Suppressor macrophage (primary cell): ENCODE measurements at regions not wholly inside any gene's neighbourhood (a gene's known extent, or its start where the extent isn't known, plus 50 kb on each side); places are given as distances from the start of the nearest gene placed in this dataset.

Experiments
- DNase-seq, 4 experiments: peaks; one replicate each; pipeline ENCODE4 v3.0.0-alpha.2; 2020 to 2022

DNA sequence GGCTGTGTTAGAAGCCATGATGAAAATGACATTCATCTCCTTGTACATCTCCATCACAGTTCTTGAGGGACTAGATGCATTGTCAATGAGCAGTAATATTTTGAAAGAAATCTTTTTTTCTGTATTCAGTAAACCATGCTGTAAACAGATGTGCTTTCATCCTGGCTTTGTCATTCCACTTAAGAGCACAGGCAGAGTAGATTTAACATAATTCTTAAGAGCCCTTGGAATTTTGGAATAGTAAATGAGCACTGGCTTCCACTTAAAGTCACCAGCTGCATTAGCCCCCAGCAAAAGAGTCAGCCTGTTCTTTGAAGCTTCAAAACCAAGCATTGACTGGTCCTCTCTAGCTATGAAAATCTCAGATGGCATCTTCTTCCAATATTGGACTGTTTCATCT is 197.8 kb upstream of the HDDC2 start:
- DNase-seq = no peak

DNA sequence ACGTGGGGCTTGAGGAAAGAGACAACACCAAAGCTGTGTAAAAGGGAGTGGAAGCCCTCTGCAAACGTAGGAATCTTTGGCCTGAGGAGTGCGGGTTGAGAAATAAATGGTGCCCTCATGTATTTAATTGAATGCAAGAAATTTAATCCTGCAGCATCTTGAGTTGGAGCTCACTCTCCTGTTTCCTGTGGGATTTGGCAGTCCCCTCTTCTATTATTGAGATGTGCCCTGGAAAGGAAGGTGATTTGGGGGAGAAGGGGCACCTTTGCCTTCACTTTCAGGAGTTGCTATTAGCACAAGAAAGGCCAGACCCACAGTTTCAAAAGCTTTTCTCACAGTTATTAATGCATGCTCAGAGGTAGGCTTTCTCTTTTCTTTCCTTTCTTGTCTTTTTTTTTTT is 201.4 kb upstream of the HDDC2 start:
- no peak for DNase-seq

DNA sequence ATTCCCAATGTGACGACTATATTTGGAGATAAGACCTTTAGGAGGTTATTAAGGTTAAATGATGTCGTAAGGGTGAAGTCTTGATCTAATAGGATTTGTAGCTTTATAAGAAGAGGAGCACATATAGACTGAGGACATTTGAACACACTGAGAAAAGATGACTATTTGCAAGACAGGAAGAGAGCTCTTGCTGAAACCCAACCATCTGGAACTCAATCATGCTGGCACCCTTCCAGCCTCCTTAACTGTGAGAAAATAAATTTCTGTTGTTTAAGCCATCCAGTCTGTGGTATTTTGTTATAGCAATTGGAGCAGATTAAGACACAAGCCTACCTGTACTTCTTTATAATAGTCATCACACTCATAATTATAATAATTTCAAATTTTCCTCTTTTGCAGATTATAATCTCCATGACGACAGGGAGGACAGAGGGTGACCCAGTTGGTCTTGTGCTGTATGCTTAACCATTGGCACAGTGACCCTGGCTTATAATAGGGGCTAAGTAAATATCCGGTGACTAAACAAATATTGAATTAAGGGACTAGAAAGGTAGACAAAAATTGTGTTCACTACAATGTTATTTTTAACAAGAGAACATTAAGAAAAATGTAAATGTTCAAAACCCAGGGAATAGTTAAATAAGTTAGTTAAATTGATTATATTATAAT is 206.4 kb upstream of the HDDC2 start:
- no peak for DNase-seq

DNA sequence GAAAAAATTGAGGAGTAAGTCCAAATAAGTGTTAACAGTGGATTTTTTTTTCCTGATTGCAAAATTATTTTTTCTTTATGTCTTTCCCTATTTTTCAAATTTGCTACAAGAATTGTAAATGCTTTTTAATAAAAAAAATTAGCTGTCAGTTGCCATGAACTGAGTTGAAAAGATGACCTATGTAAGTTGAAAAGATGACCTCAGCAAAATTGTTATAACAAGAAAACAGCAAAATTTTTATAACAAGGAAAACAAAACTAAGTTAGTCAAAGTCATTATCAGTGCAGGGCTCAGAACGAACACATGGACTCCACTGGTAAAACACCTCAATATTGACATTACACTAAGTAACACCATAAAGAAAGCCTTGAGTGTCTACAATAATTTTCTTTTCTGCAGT is 207.0 kb upstream of the HDDC2 start:
- DNase-seq = no peak

DNA sequence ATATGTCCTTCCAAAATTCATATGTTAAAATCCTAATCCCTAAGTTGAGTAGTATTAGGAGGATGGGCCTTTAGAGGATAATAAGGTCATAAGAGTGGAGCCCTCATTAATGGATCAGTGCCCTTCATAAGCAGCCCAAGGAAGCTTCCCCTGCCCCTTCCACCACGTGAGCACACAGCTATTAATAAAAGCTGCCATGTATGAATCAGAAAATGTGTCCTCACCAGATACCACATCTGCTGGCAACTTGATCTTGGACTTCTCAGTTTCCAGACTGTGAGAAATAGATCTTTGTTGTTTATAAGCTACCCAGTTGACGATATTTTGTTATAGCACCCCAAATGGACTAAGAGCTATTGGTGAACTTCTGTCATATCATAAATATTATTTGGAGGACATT is 207.7 kb upstream of the HDDC2 start:
- no peak for DNase-seq

DNA sequence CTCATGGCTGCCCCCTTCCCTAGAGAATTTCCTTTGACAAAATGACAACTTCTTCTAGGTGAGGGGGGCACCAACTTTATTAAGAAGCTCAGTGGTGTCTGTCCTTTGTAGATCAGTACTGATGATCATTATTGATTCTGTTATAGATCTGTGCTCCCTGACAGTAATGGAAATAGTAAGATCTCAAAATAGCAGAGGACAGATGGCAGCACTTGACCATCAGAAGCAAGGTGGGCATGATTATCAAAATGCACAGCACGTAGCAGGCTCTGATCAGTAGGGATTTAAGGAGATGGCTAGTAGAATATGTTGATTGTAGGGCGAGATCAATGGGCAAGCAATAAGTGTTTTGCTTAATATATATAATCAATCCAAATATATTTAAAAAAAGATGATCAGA is 208.6 kb upstream of the HDDC2 start:
- DNase-seq = no peak

DNA sequence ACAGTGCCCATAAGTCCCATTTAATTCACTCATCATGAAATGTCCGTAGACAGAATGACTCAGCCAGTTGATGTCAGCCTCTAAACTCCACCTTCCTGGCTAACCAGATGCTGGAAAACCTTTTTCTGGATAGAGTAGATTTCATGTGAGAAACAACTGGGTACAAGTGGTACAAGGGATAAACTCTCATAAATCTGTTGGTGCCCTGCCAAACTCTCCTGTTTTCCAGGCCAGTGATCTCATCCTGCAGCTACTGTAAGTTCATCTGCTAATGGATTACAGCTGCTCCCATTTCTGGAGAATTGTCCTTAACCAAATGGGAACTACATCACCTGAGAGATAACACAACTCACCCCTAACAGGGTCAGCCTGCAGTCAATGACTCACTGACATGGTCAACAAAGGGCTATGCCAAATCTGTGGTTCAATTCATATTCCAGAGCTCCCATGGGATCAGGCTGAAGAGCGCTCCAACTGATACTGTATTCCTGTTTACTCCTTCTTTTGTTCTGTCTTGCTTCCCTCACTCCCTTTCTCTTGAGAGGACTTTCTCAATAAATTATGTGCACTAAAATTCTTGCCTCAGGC is 210.1 kb upstream of the HDDC2 start:
- no peak for DNase-seq

DNA sequence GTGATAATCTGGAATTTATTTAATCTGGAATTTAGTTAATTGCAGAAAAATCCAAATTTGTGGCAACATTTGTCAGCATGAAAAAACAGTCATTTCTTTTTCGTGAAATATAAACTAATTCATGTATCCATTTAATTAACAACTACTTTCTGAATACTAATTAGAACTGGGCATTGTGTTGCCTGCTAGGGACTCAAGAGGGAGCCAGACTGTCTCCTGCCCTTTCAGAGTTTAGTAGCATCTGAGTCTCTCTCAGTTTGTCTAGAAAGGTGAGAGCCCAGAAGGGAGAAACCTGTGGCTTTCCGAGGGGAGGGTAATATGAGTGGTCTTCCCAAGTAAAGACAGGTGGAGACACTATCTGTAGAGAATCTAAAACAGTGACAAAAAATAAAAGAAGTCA is 210.9 kb upstream of the HDDC2 start:
- no peak for DNase-seq

DNA sequence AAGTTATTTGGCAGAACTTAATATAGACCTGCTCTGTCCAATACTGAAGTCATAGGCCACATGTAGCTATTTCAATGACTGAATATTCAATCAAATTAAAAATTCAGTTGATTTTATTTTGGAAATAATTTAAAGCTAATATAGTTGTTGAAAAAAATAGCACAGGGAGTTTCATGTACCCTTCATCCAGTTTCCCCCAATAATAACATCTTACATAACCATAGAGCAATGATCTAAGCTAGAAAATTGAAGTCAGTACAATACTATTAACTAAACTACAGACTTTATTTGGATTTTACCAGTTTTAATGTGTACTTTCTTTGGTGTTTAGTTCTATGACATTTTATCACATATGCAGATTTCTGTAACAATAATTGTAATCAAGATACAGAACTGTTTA is 212.2 kb upstream of the HDDC2 start:
- no peak for DNase-seq

DNA sequence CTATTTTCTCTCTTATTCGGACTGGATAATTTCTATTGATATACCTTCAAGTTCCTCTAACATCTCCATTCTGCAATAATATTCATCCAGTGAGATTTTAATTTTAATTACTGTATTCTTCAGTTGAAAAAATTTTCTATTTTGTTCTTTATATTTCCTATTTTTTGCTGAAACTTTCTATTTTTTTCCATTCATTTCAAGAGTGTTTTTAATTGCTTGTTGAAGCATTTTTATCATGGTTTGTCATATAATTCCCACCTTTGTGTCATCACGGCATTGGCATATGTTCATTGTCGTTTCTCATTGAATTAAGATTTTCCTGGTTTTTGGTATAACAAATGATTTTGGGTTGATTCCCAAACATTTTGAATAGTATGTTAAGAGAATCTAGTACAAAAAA is 214.9 kb upstream of the HDDC2 start:
- no peak for DNase-seq

DNA sequence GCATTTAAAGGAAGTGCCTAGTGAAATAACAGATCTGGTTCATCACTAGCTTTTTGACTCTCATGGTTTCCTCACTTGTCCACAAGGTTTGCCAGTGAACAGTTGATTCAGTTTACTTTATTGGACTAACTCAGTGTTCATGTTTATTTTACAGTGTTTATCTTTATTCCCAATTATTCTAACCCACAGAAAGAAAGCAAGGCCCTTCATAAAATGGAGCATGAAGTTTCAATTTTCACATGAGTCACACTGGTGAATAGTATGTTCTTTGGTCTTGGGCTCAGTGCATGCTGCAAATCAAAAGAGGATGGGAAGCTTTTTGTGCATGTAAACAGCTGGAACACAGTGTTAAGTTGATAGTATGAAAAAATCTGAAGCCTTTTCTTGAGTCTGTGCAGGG is 217.6 kb upstream of the HDDC2 start:
- no peak for DNase-seq

DNA sequence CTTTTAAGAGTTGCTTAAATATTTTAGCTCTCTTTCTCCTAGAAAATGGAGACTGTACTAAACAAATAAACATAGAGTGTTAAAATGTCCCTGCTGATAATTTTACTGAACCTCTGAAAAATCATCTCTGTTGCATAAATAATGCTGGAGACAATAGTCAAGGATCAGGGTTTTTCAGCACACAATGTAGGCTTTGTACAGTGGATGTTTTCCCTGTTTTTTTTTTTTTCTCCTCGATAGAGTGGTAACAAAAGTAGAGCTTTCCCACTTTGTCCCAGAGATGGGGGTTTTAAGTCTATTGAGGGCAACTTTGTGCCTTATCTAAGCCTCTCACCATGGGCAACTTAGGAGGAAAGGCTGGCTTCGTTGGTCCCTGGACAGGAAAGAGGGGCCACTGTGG is 222.6 kb upstream of the HDDC2 start:
- no peak for DNase-seq

DNA sequence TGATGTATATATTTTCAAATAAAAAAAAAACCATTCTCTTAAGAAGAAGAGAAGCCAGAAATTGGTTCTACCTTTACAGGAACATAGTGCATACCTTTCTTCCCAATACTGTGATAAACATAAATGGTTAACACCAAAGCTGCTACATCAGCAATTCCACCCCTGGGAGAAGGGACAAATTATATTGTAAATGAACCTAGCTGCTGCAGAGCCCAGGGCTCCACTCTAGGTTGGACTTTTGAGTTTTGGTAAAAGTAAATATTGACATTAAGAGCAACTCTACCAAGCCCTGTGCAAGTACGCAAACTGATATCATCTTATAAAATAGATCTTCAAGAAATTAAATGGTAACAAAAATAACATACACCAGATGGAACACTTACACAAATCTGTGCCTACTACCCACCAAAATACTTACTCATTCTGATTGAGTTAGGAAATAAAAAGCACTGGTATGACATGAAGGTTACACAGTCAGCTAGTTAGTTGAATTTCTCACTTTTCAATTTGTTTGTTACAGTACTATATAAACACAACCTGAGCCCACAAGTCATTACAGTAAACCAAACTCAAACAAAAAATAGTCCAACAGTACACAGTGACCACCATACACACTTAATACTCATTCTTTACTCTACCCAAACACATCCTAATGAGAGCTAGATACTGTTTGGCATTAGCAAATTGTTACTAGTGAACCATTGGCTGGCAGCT is 223.3 kb upstream of the HEY2 start:
- no peak for DNase-seq

DNA sequence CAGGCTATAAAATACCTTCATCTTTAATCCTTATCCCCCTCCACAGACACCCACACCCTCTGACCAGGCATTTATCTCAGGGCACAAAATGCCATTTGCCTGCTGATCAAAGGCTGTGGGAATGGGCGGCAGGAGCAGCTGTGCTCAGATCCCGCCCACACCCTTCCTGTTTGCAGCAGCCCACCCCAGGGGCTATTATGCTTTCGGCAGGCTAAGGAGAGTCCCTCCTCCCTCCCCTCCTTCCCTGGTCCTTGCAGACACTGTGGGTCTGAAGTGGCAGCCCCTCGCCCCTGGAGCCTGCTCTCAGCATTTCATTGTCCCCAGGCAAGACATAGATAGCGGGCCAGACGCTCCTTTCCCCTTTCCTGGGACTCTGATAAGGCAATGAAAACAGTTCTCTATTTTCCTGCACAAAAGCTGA is 220.8 kb upstream of the HEY2 start:
- no peak for DNase-seq

DNA sequence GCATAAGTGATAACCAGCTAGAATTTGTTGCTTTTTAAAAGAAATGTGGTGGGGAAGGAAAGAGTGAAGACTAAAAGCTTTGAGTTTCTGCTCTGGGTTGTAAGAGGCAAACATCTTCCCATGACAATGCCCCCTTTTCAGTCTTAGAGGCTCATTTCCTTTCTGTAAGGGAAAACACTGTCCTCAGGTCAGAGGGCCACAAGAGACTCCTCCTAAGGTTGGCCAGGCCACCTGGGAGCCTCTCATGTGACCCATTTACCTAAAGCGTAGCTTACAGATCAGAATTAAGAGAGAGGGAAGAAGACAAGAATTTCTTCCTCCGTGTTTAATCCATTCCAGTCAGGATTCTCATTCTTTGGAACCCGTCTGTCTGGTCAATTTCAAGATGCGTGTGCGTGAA is 220.4 kb upstream of the HEY2 start:
- no peak for DNase-seq

DNA sequence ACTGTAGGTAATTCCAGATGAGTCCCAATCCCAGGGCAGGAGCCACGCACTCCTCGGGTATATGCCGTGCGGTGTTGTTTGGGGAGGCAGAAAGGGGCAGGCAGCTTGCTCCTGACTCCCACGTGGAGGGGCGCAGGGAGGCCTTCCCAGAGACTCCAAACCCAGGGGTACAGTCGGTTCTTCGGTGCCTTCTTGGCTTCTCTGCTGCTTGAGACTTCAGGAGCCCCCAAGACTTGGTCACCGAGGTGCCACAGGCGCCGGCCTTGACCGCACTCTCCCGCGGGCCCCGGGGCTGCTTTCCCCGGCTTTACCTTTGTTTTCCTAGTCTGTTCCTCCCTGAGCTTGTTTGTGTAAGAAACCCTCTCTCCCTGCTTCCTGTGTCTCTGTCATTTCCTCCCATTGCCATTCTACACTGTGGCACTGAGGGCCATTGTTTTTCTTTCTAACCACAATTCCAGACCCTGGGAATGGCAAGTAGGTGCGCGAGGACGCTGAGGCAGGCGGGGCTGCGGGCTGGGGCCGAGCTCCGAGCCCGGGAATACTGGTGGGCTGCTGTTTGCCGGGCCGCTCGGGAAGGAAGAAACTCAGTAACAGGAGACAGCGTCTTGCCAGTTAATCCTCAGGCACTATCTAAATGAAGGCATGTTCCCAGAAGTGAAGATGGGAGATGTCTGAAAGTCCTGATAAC is 215.6 kb upstream of the HEY2 start:
- no peak for DNase-seq

DNA sequence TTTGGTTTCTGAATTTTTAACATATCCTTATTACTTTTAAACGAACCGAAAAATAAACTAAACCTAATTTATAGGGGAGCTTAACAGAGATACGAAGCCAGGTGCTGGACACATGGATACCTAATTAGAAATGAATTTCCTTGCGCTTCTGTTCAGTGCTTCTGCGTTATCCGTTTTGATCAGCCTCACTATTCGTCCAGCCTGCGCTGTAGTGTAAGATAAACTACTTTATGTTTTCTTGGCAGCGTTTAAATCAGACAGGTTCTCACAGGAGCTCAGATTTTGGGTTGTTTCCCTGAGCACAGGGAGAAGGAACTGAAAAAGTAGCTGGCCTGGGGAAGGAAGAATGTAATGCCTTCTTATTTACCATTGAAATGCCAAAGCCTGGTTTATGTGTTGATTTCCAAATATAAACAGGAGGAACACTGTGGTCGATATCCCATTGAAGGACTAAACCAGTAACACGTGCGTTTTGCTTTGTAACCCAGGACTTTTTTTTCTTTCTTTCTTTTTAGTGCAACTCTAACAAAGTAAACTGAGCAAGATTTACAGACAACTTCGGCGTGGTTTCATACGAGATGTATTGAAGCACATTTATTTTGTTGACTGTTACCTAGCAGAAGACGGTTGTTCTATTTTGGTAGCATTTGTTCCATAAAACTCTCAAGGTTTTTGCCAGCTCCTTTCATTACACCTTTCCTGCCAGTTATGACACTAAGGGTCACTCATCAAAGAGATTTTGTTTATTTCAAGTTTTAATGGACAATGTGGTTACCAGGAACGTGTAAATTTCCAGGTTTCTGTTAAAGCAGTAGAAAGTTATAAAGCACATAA is 214.8 kb upstream of the HEY2 start:
- no peak for DNase-seq

DNA sequence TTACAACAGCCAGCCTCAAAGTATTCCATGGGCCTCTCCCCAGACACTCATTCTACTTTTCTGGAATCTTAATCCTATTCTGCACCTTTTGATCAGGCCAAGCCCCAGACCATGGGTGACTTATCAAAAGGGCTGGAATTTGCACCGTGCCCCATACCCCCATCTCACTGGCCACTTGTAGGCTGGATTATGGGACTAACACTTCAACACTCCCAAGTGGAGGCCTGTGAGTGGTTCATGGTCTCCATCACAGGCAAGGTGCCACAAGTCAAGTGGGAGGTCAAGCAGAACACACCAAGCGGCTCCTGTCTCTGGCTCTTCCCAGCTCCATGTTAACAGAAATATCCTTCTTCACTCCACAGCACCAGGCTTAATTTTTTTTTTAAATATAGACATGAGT is 212.3 kb upstream of the HEY2 start:
- no peak for DNase-seq

DNA sequence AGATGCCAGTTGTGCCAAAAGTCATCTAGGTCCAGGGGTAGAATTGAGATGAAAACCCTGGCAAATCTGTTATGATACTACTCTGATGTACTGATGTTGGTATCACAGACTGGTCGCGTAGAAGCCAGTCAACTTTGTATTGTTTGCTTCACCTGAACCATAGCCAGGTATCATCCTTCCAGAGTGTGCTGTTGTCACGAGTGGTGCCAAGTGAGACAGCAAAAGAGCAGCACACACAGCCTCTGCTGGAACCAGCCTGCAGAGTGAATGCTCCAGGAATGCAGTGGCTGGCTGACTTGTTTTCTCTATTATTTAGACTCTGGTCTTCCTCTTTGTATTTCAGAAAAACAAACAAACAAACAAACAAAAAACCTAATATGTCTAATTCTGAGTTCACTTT is 209.5 kb upstream of the HEY2 start:
- no peak for DNase-seq

DNA sequence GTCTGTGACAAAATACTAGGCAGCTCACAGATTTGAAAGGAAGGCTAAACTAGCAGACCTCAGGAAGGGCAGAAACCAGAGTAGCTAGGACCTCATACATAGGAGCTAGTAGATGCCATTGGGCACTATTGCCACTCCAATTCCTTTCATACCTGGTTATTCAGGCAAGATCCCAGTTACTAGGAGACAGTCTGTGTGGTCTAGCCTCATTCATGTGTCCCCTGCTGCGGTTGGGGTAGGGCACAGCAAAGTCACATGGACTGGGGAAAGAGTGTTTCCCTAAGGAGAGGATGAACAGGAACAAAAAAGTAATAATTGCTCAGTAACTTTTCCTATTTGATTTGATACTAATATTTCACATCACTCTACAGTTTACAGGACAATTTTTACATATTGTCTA is 204.6 kb upstream of the HEY2 start:
- no peak for DNase-seq

DNA sequence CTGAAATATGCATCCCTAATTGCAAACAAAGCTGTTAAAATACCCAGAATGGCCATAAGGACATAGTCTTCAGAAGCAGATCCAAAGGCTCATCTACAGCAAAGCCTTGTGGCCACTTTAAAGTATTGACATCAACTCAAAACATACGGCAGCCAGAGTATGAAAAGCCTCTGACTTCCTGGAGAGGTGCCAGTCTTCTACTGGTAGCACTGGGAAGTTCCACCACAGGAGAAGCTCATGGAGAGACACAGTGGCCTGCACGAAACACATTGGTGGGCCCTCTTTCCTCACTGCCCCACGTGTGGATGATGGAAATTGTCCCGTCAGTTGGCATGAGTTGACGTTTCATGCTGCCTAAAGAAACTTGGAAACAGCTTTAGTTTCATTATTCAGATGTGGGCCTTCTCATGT is 202.6 kb upstream of the HEY2 start:
- no peak for DNase-seq

DNA sequence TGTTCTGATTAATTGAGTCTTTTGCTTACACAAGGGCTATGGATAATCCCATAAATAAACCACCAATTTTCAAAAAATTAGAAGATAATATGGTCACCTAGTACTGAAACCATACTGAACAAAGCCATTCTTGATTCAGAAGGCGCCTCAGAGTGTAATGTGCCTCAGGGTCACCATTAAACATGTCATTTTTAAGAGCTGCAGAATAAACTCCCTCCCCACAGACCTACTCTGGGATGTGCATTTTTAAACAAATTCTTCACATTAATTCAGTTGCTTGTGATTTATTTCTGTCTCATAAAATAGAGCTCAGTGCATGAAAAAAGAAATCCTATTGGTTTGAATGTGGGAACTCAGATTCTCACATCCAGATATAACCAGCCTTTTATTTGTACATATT is 202.1 kb upstream of the HEY2 start:
- DNase-seq = no peak
